ENCODE measurements at regions not wholly inside any gene's neighbourhood (a gene's known extent, or its start where the extent isn't known, plus 50 kb on each side); places are given as distances from the start of the nearest gene placed in this dataset.

DNA sequence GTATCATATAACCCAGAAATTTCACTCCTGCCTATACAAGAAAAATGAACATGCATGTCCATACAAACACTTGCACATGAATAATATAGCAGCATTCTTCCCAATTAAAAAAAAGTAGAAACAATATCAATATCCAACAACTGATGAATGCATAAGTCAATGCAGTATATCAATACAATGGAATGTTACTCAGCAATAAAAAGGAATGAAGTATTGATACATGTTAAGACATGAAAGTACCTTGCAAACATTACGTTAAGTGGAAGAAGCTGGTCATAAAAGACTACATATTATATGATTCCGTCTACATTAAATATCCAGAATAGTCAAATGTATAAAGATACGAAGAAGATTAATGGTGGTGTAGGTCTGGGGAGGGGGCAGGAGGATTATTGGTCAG lies 73.9 kb upstream of the DRD2 start:
- TF ChIP-seq, protein P1, sequence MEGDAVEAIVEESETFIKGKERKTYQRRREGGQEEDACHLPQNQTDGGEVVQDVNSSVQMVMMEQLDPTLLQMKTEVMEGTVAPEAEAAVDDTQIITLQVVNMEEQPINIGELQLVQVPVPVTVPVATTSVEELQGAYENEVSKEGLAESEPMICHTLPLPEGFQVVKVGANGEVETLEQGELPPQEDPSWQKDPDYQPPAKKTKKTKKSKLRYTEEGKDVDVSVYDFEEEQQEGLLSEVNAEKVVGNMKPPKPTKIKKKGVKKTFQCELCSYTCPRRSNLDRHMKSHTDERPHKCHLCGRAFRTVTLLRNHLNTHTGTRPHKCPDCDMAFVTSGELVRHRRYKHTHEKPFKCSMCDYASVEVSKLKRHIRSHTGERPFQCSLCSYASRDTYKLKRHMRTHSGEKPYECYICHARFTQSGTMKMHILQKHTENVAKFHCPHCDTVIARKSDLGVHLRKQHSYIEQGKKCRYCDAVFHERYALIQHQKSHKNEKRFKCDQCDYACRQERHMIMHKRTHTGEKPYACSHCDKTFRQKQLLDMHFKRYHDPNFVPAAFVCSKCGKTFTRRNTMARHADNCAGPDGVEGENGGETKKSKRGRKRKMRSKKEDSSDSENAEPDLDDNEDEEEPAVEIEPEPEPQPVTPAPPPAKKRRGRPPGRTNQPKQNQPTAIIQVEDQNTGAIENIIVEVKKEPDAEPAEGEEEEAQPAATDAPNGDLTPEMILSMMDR (IDR thresholded peaks at IDR 0.05; ENCODE audit: borderline replicate concordance, extremely low read depth, low read length, poor library complexity, severe bottlenecking): no peak
- no peak for TF ChIP-seq EZH2 (IDR thresholded peaks at IDR 0.05; ENCODE audit: borderline replicate concordance, low read depth, low read length, severe bottlenecking)

Measured in DND-41 (cell line).